Glutamatergic neuron (in vitro differentiated cells): ENCODE measurements at regions not wholly inside any gene's neighbourhood (a gene's known extent, or its start where the extent isn't known, plus 50 kb on each side); places are given as distances from the start of the nearest gene placed in this dataset.

ENCODE experiments used
- DNase-seq: peaks from one replicate; pipeline ENCODE4 v3.0.0; 2022
- H3K27ac Mint-ChIP-seq: one replicate; pipeline ENCODE4 v1.8.0; 2020; ENCODE audit warnings: mild to moderate bottlenecking, mixed read lengths, inconsistent platforms; ENCODE audit not compliant: unreplicated experiment
- H3K27me3 Mint-ChIP-seq: one replicate; pipeline ENCODE4 v1.8.0; 2020; ENCODE audit warnings: mild to moderate bottlenecking, moderate library complexity, mixed read lengths, inconsistent platforms; ENCODE audit not compliant: unreplicated experiment
- H3K36me3 Mint-ChIP-seq: one replicate; pipeline ENCODE4 v1.8.0; 2020; ENCODE audit warnings: mild to moderate bottlenecking, mixed read lengths, inconsistent platforms; ENCODE audit not compliant: unreplicated experiment
- H3K4me1 Mint-ChIP-seq: one replicate; pipeline ENCODE4 v1.8.0; 2020; ENCODE audit warnings: mild to moderate bottlenecking, low read depth, mixed read lengths, inconsistent platforms; ENCODE audit not compliant: unreplicated experiment
- H3K4me3 Mint-ChIP-seq: one replicate; pipeline ENCODE4 v1.8.0; 2020; ENCODE audit warnings: mild to moderate bottlenecking, mixed read lengths, inconsistent platforms; ENCODE audit not compliant: unreplicated experiment
- H3K9me3 Mint-ChIP-seq: one replicate; pipeline ENCODE4 v1.8.0; 2020; ENCODE audit warnings: mild to moderate bottlenecking, moderate library complexity, mixed read lengths, inconsistent platforms; ENCODE audit not compliant: unreplicated experiment
- TF ChIP-seq, protein P1 (sequence below): fragments of 200-600 bp; sonication (generic); IDR thresholded peaks from one replicate; pipeline ENCODE4 v1.5.0; 2021; ENCODE audit not compliant: partially characterized antibody, unreplicated experiment

DNA sequence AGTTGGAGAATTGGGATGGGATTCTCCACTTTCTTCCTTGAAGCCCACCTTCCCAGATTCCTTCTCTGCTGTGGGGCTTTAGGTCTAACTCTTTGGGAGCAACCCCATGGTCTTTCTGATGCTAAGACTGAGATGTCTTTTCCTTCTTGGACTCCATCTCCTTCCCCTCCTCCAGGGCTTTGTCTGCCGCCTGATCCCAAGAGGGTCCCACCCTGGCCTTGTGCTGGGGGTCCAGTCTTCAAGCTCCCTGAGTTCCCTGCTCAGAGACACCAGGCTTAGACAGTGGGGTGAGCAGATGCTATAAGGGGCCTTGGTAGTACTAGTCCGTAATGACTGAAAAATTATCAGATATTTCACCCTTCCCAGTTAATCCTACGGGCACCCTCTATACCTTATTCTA, 150.5 kb downstream of the PTPN20 start:
- Mint-ChIP-seq H3K36me3 (peaks cover 14% of the 10 kb centered on the region), H3K9me3 (peaks cover 11% of the 10 kb centered on the region), H3K4me1 (no peaks in the 10 kb centered on the region), H3K27ac (no peak overlapping the region), H3K4me3 (no peak overlapping the region), H3K27me3 (peaks cover 10% of the 10 kb centered on the region)
- DNase-seq: no peak
- TF ChIP-seq, protein P1, sequence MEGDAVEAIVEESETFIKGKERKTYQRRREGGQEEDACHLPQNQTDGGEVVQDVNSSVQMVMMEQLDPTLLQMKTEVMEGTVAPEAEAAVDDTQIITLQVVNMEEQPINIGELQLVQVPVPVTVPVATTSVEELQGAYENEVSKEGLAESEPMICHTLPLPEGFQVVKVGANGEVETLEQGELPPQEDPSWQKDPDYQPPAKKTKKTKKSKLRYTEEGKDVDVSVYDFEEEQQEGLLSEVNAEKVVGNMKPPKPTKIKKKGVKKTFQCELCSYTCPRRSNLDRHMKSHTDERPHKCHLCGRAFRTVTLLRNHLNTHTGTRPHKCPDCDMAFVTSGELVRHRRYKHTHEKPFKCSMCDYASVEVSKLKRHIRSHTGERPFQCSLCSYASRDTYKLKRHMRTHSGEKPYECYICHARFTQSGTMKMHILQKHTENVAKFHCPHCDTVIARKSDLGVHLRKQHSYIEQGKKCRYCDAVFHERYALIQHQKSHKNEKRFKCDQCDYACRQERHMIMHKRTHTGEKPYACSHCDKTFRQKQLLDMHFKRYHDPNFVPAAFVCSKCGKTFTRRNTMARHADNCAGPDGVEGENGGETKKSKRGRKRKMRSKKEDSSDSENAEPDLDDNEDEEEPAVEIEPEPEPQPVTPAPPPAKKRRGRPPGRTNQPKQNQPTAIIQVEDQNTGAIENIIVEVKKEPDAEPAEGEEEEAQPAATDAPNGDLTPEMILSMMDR: no peak

DNA sequence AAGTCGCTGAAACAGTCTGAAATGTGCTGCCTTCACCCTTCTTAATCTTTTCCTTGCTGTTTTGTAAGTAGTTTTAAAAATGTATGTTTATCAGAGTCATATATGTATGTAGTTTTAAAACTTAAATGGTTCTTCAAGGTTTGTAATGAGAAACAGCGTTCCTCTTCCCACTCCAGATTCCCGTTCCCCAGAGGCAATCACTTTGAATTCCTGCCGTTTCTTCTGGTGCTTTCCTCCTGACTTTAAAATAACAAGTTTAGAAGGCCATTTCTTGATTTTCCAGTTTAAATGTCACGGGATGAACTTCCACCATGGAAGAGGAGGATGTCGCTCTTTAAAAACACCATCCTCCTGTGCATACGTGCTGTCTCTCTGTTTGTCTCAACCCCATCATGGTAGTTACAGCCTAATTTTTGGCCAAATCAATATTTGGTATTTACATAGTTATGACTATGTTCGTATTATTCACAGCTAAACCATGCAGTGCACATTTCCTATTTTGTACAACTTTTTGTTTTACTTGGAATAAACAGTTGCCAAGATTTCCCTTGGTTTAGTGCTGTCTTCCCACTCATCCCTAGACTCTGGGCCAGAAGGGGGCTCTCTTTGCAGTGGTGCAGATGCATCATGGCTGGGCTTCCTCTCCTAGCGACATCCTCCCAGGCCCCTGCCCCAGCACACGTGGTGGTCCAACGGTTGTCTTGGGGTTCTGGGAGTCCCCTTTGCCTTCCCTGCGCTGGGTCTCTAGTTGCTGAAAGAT, 151.4 kb downstream of the PTPN20 start:
- peaks cover 10% of the 10 kb centered on the region for H3K27me3 Mint-ChIP-seq
- TF ChIP-seq, protein P1: no peak
- no peak overlapping the region for H3K4me3 Mint-ChIP-seq
- H3K9me3 Mint-ChIP-seq: peaks cover 11% of the 10 kb centered on the region
- no peaks in the 10 kb centered on the region for H3K4me1 Mint-ChIP-seq
- no peak overlapping the region for H3K27ac Mint-ChIP-seq
- no peak for DNase-seq
- peaks cover 14% of the 10 kb centered on the region for H3K36me3 Mint-ChIP-seq

DNA sequence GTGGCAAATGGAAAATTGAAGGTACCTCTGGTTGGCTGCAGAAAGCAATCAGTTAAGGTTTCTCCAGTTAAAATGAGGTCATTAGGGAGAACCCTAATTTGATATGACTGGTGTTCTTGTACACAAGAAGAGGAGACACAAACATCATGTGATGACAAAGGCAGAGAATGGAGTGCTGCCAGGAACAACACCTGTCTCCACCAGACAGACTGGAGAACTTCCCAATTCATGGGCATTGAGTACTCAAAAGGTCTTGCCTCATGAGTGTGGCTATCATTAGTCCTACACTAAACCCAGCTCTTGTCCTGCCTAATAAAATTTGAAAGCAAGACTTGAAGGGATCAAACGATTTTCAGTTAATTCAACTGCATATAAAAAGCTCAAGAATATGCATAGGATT, 152.6 kb downstream of the PTPN20 start:
- no peaks in the 10 kb centered on the region for H3K4me1 Mint-ChIP-seq
- no peak for DNase-seq
- peaks cover 5% of the 10 kb centered on the region for H3K36me3 Mint-ChIP-seq
- H3K27ac Mint-ChIP-seq: no peak overlapping the region
- H3K4me3 Mint-ChIP-seq: no peak overlapping the region
- peaks cover 4% of the 10 kb centered on the region for H3K9me3 Mint-ChIP-seq
- peaks cover 5% of the 10 kb centered on the region for H3K27me3 Mint-ChIP-seq
- TF ChIP-seq, protein P1: no peak

DNA sequence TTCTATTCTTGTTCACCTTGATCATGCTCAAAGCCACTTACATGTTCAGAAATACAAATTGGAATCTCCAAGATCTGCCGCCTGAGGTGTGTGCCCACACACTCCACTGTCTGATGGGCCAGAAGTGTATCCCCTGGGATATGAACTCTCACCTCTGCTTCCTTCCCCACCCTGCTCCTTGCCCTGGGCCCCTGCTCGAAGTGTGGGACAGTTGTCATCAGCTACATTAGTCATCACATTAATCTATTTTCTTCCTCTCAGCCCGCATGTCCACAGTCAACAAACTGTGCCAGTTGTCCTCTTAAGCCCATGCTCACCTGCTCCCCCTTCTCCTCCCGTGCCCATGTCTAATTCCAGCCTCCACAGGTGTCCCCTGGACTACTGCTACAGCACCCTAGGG, 154.7 kb downstream of the PTPN20 start:
- TF ChIP-seq, protein P1: no peak

More for the DNA sequence above, 154.7 kb downstream of the PTPN20 start:
- Mint-ChIP-seq H3K4me3 (no peak overlapping the region), H3K4me1 (no peaks in the 10 kb centered on the region), H3K9me3 (no peaks in the 10 kb centered on the region), H3K27me3 (no peaks in the 10 kb centered on the region), H3K36me3 (no peaks in the 10 kb centered on the region), H3K27ac (no peak overlapping the region)
- DNase-seq: no peak
